SK-N-SH (cell line): ENCODE measurements at regions not wholly inside any gene's neighbourhood (a gene's known extent, or its start where the extent isn't known, plus 50 kb on each side); places are given as distances from the start of the nearest gene placed in this dataset.

ENCODE experiments used
- CHD2 ChIP-seq: fragments of 150-350 bp; IDR thresholded peaks from 2 replicates; pipeline ENCODE4 v1.6.1; 2018; ENCODE audit warnings: low read length; ENCODE audit not compliant: partially characterized antibody
- ELF1 ChIP-seq: IDR thresholded peaks from 2 replicates; pipeline ENCODE4 v1.4.0; 2012
- NRF1 ChIP-seq: IDR thresholded peaks from 2 replicates; pipeline ENCODE4 v1.6.1; 2012; ENCODE audit warnings: low read depth, mild to moderate bottlenecking, low read length
- RFX5 ChIP-seq: IDR thresholded peaks from 2 replicates; pipeline ENCODE4 v1.6.1; 2012; ENCODE audit warnings: mild to moderate bottlenecking, improper control_type of control experiment, low read length
- SMC3 ChIP-seq: IDR thresholded peaks from 2 replicates; pipeline ENCODE4 v1.6.1; 2012; ENCODE audit warnings: low read depth, low read length, improper control_type of control experiment
- TF ChIP-seq, protein P1 (sequence below): fragments of 200-600 bp; sonication (generic); IDR thresholded peaks from 2 replicates; pipeline ENCODE4 v1.6.1; 2017; ENCODE audit warnings: antibody characterized with exemption, mild to moderate bottlenecking, moderate library complexity
- TF ChIP-seq, protein P2 (sequence below): IDR thresholded peaks from 2 replicates; pipeline ENCODE4; 2012

- TF ChIP-seq NRF1 = no peak
- TF ChIP-seq, protein P1, sequence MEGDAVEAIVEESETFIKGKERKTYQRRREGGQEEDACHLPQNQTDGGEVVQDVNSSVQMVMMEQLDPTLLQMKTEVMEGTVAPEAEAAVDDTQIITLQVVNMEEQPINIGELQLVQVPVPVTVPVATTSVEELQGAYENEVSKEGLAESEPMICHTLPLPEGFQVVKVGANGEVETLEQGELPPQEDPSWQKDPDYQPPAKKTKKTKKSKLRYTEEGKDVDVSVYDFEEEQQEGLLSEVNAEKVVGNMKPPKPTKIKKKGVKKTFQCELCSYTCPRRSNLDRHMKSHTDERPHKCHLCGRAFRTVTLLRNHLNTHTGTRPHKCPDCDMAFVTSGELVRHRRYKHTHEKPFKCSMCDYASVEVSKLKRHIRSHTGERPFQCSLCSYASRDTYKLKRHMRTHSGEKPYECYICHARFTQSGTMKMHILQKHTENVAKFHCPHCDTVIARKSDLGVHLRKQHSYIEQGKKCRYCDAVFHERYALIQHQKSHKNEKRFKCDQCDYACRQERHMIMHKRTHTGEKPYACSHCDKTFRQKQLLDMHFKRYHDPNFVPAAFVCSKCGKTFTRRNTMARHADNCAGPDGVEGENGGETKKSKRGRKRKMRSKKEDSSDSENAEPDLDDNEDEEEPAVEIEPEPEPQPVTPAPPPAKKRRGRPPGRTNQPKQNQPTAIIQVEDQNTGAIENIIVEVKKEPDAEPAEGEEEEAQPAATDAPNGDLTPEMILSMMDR = no peak
- TF ChIP-seq RFX5 = no peak
- TF ChIP-seq ELF1 = no peak
- TF ChIP-seq CHD2 = no peak
- TF ChIP-seq, protein P2, sequence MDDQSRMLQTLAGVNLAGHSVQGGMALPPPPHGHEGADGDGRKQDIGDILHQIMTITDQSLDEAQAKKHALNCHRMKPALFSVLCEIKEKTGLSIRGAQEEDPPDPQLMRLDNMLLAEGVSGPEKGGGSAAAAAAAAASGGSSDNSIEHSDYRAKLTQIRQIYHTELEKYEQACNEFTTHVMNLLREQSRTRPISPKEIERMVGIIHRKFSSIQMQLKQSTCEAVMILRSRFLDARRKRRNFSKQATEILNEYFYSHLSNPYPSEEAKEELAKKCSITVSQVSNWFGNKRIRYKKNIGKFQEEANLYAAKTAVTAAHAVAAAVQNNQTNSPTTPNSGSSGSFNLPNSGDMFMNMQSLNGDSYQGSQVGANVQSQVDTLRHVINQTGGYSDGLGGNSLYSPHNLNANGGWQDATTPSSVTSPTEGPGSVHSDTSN = no peak
- TF ChIP-seq SMC3 = no peak
Observed at GRCh38 chr14:38336298-38336697, 80.4 kb upstream of the CLEC14A start.
